ENCODE measurements at regions not wholly inside any gene's neighbourhood (a gene's known extent, or its start where the extent isn't known, plus 50 kb on each side); places are given as distances from the start of the nearest gene placed in this dataset.

GRCh38 chr15:66885281-66885915, 180.0 kb upstream of the SMAD3 start:
- Histone ChIP-seq H3K36me3 (ENCODE audit: control insufficient read depth, insufficient read depth, low read length) (no peaks in the 10 kb centered on the region), H3K9me1 (ENCODE audit: control insufficient read depth, insufficient read depth, low read length) (no peaks in the 10 kb centered on the region), H3K27ac (ENCODE audit: extremely low read depth, low read depth, low read length) (no peak overlapping the region), H3K79me2 (ENCODE audit: control insufficient read depth, insufficient read depth, low read length) (no peaks in the 10 kb centered on the region), H3K9me3 (replicated peaks; ENCODE audit: control insufficient read depth, insufficient read depth, low read depth, low read length) (no peaks in the 10 kb centered on the region), H3K4me3 (no peak overlapping the region), H3K9ac (ENCODE audit: insufficient read depth in 1 of 2, low read depth in 2 of 2, low read length in 2 of 2) (no peak overlapping the region), H3K4me1 (replicated peaks in 1 of 2; ENCODE audit: control insufficient read depth in 2 of 2, insufficient read depth in 2 of 2, low read length in 2 of 2) (no peaks in the 10 kb centered on the region), H4K20me1 (replicated peaks; ENCODE audit: control insufficient read depth, insufficient read depth, low read length) (no peaks in the 10 kb centered on the region), H3K4me2 (ENCODE audit: insufficient read depth, low read length) (no peak overlapping the region), H3K27me3 (ENCODE audit: control insufficient read depth in 2 of 2, insufficient read depth in 2 of 2, low read length in 2 of 2) (peaks cover 7 to 32% of the 10 kb centered on the region in 2 experiments; a peak in 4 of 5 replicates), H2AFZ (ENCODE audit: low read depth, low read length) (no peak overlapping the region)
- BruUV-seq (replicated peaks) = no TSS peak
- TF ChIP-seq STAT5B (CRISPR knock-in tag; IDR thresholded peaks at IDR 0.05) (no peak), CREM (IDR thresholded peaks at IDR 0.05; ENCODE audit: low read depth) (no peak), CBX5 (IDR thresholded peaks at IDR 0.05; ENCODE audit: borderline replicate concordance, low read depth) (no peak), JUN (IDR thresholded peaks at IDR 0.05; ENCODE audit: borderline replicate concordance, low read depth, low read length) (no peak), JUN (CRISPR knock-in tag; IDR thresholded peaks at IDR 0.05; ENCODE audit: borderline replicate concordance) (no peak)
- FAIRE-seq = no peak
- ChIA-PET POLR2A (interaction anchor here (1.0 kb wide), 1 partner anchor 11 kb away, joined by 3 read pairs; no protein-coding TSS in a partner anchor), CTCF (ENCODE audit: low intra/inter-chr PET ratio) (no interaction called here)
- in situ Hi-C loops (cut with MboI) = no loop called here
- no peak for DNase-seq (ENCODE audit: extremely low read depth in 1 of 4, low spot score in 3 of 4)
- ATAC-seq = no peak
- 32% methylated on average over 5 of the region's 5 CpGs for WGBS (ENCODE audit: insufficient coverage, low coverage, missing lambda C conversion rate)
- intact Hi-C loops (cut with micrococcal nuclease) = no loop called here

DNA sequence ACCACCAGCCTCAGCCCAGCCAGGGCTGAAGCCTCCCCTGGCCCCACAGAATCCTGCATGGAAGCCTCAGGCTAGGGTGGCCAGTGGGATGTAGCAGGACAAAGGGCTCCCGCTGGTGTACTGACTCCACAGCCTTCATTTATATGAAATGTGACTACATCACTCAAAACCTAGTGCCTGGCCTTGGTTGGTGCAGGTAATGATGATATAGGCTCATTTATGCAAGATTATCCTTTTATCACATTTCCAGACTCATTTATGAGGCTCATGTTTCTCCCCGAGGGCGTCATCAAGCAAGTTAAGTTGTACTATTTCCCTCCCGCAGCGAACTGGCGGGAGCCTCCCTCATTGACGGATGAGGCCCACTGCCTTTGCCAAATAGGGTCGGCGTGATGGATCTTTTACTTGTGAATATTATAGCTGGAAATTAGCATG, 179.1 kb upstream of the SMAD3 start:
- Histone ChIP-seq H3K79me2 (ENCODE audit: control insufficient read depth, insufficient read depth, low read length) (no peaks in the 10 kb centered on the region), H3K27ac (ENCODE audit: extremely low read depth, low read depth, low read length) (no peak overlapping the region), H3K4me3 (no peak overlapping the region), H3K4me1 (replicated peaks in 1 of 2; ENCODE audit: control insufficient read depth in 2 of 2, insufficient read depth in 2 of 2, low read length in 2 of 2) (no peaks in the 10 kb centered on the region; a peak in 1 of 5 replicates), H4K20me1 (replicated peaks; ENCODE audit: control insufficient read depth, insufficient read depth, low read length) (no peaks in the 10 kb centered on the region), H3K4me2 (ENCODE audit: insufficient read depth, low read length) (no peak overlapping the region), H2AFZ (ENCODE audit: low read depth, low read length) (no peak overlapping the region), H3K9ac (ENCODE audit: insufficient read depth in 1 of 2, low read depth in 2 of 2, low read length in 2 of 2) (no peak overlapping the region), H3K27me3 (ENCODE audit: control insufficient read depth in 2 of 2, insufficient read depth in 2 of 2, low read length in 2 of 2) (peaks cover 7 to 26% of the 10 kb centered on the region in 2 experiments; a peak in 4 of 5 replicates), H3K36me3 (ENCODE audit: control insufficient read depth, insufficient read depth, low read length) (no peaks in the 10 kb centered on the region), H3K9me1 (ENCODE audit: control insufficient read depth, insufficient read depth, low read length) (no peaks in the 10 kb centered on the region), H3K9me3 (replicated peaks; ENCODE audit: control insufficient read depth, insufficient read depth, low read depth, low read length) (no peaks in the 10 kb centered on the region)
- TF ChIP-seq PURB (CRISPR knock-in tag; IDR thresholded peaks at IDR 0.05; ENCODE audit: low read depth) (no peak), RUNX1 (IDR thresholded peaks at IDR 0.05; ENCODE audit: low read depth) (no peak), ZBTB8A (IDR thresholded peaks at IDR 0.05; ENCODE audit: partially characterized antibody) (no peak)
- DNase-seq (ENCODE audit: extremely low read depth in 1 of 4, low spot score in 3 of 4) (no peak), FAIRE-seq (no peak), ATAC-seq (no peak)
- BruUV-seq (replicated peaks) = no TSS peak
- intact Hi-C loops (cut with micrococcal nuclease) = no loop called here
- POLR2A ChIA-PET = no interaction called here
- in situ Hi-C loops (cut with MboI) = no loop called here
- CTCF ChIA-PET (ENCODE audit: low intra/inter-chr PET ratio) = no interaction called here
- WGBS (ENCODE audit: insufficient coverage, low coverage, missing lambda C conversion rate) = 47% methylated on average over 9 of the region's 9 CpGs
